Germinal center (tissue), 1 donor: ENCODE measurements at regions not wholly inside any gene's neighbourhood (a gene's known extent, or its start where the extent isn't known, plus 50 kb on each side); places are given as distances from the start of the nearest gene placed in this dataset.

Source experiments
- DNase-seq: peaks from one replicate; pipeline ENCODE4 v3.0.0; 2012; ENCODE audit warnings: mixed read lengths, low spot score

DNA sequence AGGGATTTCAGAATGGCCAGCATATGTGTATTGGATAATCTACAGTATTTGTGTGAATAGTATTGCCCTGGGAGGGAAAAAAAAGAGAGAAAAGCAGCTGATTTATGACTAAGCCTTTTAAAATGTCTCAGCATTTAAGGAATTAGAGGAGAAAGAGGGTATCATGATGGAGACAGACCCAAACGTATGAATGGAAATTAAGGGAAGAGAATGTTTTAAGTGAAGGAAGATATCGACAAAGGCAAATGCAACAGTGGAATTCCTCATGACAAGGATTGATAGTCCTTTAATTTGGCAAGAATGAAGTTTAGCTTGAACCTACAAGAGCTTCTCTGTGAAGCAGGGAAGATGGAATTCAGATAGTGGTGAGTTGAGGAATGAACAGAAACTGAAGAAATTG lies 367.3 kb upstream of the POU3F2 start:
- DNase-seq: no peak

- no peak for DNase-seq
Measured at GRCh38 chr6:98467902-98468301, 366.5 kb upstream of the POU3F2 start.

DNA sequence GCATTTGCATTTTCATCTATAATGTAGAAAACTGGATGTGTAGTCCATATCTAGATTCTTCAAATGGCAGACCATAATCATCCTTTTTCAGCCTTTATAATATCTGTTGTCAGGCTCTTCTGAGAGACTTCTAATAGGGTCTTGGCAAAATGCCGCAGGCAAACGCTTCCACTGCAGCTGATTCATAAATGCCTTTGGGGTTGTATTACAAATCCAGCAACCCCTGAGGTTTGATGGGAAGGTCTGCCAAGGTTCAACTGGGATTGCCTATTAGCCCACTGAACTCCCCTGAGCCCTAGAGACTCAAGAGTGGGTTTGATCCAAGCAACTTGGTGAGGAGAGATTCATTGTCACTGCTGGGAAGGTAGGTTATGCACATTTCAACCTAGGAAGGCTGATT lies 365.2 kb upstream of the POU3F2 start:
- no peak for DNase-seq

DNA sequence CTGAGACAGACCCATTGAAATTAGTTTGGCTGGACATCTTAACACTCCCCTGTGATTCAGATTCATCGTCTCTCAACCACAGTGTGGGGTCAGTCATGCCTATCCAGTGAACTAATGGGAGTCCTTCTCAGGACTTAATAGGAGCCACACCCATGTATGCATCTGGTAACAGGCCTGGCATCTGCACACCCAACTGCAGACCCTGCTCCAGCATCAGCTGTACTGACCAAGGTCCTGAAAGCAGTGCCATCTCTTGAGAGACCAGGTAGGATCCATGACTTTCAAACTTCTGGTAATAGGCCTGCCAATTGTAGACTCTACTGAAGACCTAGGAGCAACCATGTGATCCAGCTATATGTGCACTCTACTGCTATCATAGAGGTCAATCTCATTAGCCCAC lies 363.6 kb upstream of the POU3F2 start:
- no peak for DNase-seq

- DNase-seq: no peak
Measured at GRCh38 chr6:98471444-98471843, 362.9 kb upstream of the POU3F2 start.

GRCh38 chr6:98477231-98477630 lies 357.1 kb upstream of the POU3F2 start:
- no peak for DNase-seq

GRCh38 chr6:98484696-98485095 lies 349.7 kb upstream of the POU3F2 start:
- DNase-seq: no peak

DNA sequence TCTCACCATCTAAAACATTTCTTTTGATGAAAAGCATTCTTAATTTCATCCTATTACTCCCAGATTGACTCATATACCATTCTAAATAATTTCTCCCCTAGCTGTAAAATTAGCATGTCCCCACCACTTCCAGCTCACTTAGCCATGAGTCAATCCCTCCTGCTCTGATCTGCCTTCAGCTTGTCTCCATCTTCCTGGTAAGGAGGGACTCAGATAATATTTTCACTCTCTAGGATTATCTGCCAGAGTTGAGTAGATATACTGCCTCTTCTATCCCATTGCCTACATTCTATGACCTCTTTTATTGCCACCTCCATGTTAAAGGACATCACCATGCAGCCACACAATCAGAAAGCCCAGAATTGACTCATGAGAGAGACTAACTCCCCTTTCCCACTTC lies 348.8 kb upstream of the POU3F2 start:
- DNase-seq: no peak

GRCh38 chr6:98486057-98486456 lies 348.3 kb upstream of the POU3F2 start:
- no peak for DNase-seq

GRCh38 chr6:98487612-98488011 lies 346.8 kb upstream of the POU3F2 start:
- DNase-seq: no peak

DNA sequence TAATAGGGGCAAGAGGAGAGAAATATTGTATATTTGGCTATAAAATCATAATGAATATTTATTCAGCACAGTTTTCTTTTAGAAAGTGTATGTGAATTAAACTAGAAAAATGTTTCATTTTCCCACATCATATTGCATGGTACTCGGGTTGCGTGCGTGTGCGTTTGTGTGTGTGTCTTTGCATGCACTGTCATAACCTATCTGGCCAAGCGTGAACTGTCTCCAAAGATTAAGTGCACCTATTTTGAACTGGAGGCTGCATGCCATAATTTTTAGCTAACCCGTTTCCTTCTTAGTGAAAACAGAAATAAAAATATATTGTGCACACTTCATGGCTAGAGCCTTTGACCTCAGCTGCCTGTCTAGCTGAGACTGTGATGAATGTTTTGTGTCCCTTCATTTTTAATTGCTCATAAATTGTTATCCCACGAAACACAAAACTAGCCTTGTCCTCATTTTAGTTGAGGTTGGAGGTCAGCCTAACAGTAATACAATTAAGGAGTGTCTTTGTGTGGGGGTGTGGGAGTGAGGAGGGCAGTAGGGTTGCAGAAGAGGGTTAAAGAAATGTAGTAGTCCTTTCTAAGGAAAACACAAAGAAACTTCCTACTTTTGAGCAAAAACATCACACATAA lies 336.1 kb upstream of the POU3F2 start:
- DNase-seq: no peak

- DNase-seq: no peak
Measured at GRCh38 chr6:98498866-98499265, 335.5 kb upstream of the POU3F2 start.

- DNase-seq: no peak
Measured at GRCh38 chr6:98514073-98514720, 320.2 kb upstream of the POU3F2 start.

DNA sequence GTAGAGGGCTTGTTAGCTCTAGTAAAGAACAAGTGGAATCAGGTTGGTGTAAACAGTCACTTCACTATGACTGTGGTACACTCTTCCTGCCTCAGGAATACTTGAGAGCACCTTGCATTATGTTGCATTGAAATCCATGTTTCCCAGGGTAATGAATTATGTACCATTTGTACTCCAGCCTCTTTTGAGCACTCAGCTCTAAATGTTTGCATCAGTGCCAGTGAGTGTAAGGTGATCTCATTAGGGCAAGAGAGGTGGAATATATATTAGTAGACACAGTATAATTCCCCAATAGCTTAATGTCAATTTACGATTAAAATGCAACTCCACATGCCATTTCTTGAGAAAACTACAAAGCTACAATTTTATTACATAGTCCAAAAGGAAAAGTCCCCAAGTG lies 319.6 kb upstream of the POU3F2 start:
- DNase-seq: no peak

GRCh38 chr6:98516206-98516605 lies 318.2 kb upstream of the POU3F2 start:
- DNase-seq: no peak

DNA sequence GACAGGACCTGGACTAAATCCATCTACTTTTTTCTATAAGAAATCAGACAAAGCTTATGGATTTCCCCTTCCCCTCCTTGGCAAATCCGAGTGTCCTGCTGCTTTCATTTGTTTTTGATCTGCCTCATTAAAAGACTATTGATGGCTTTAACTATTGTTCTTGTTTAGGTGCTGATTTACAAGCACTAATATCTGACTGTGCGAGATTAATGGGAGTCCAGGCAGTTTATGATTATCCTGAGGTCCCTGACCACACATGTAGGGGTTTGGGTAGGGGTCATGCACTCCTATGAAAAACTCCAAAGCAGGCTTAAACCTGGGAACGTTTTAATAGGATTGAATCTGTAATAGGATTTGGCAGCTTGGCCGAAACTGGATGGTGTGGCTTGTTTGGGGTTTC lies 317.5 kb upstream of the POU3F2 start:
- DNase-seq: no peak

DNA sequence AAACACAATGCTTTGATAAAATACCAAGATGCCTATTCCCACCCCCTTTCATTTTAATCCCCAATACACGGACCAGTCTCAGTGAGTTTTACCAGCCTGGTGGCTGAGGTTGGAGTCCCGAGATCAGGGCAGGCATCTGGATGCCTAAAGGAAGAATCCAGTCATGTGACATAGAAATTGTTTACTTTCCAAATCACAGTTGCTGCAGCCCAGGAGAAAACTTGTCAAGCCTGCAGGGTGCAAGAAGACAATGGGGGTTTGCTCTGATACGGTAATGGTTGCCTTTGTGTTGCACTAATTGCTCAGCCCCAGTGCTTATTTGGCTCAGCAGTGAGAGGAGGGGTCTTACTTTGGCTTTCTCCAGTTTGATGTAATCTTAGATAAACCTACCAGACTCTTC lies 308.5 kb upstream of the POU3F2 start:
- no peak for DNase-seq

- no peak for DNase-seq
Measured at GRCh38 chr6:98526465-98526864, 307.9 kb upstream of the POU3F2 start.

- DNase-seq: no peak
Measured at GRCh38 chr6:98529364-98529763, 305.0 kb upstream of the POU3F2 start.

DNA sequence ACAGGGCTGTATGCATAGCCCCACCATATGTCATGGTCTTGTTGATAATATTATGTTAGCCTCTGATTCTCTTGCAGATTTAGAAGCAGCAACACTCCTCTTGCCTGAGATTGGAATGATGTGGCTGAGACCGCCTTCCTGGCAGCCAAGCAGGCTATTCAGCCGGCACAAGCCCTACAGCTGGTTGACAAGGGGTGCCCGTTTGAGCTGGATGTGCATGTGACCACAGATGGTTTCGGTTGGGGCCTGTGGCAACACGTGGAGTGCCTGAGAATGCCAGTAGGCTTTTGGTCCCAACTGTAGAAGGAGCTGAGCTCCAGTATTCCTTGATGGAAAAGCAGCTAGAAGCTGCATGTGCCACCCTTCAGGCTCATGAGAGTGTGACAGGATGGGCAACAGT lies 303.6 kb upstream of the POU3F2 start:
- DNase-seq: no peak

DNA sequence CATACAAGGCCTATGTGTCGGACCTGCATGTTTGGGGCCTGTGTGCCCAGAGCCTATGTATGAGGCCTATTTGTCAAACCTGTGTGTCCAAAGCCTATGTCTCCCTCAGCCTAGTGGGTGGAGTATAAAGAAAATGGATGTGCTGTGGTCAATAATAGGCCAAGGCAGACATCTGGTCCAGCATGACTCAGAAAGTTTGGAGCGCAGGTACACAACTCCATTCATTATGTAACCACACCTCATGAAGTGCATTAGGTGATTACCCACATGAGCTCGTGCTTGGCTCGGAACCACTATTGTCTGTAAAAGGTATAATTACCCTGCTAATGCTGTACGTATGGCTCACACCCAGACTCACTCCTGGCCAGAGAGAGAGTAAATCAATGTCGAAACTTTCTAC lies 302.4 kb upstream of the POU3F2 start:
- no peak for DNase-seq

GRCh38 chr6:98539741-98540140 lies 294.6 kb upstream of the POU3F2 start:
- DNase-seq: no peak

DNA sequence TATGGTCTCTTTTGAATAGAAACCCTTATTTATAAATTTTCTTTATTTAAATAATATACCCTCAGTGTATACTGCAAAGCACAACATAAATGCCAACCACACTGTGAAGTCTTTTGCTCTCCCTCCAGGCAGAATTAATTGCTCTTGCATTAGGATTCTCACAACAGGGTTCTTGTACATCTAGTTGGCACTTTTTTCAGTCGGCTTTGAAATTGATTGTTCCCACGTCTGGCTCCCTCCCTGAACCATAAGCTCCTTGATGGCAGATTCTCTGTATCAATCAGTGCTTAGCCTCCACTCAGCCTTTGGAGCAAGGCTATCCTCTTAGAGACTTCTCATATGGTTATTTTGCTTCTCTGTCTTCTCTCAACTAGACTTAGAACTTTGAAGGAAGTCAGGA lies 288.0 kb upstream of the POU3F2 start:
- DNase-seq: no peak

DNA sequence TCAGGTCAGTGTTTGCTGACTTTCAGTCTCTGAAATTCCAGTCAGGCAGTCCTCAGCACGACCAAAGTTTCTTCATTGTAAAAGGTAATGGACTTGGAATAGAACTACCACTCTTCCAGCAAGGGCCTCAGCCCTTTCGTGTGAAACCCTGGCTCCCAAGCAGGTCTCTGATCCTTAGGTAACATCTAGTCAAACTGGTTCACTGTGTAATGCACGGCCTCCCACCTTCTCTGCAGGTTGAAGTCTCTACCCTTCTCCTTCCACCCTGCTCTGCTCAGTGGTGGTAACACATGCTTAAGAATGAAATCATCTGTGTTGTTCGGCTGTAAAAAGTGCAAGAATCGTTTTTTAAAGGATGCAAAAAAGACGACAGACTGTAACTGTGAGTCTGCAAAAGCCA lies 287.2 kb upstream of the POU3F2 start:
- no peak for DNase-seq
